ENCODE measurements at regions not wholly inside any gene's neighbourhood (a gene's known extent, or its start where the extent isn't known, plus 50 kb on each side); places are given as distances from the start of the nearest gene placed in this dataset.
A peak's percentile ranks its signal among the peaks of the same experiment; 100 is the strongest.

DNA sequence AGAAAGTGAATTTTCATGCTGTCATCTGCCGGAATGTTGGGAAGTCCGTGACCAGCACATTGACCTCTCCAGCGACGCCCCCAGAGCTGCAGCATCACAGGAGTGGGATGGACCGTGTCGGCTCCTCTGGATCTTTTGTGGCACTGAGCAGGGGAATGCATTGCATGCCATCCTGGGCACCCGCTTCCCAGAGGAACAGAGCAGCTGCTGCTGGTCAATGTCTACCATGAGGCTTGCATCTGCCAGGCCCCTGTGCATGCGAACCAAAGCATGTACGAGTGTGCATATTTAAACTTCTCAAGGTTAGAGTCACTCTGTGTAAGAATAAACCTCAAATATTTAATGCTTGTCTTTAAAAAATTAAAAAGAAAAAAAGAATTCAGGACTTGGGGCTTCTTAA, 414.8 kb downstream of the GADD45G start:
- Mint-ChIP-seq H3K4me3 (no peak overlapping the region), H3K27ac (no peak overlapping the region), H3K4me1 (peaks cover 37% of the 10 kb centered on the region), H3K9me3 (peaks cover 0 to 5% (median 2%) of the 10 kb centered on the region in 7 donors), H3K27me3 (ENCODE audit: low read depth in 3 of 3) (peaks cover 0 to 2% (median 2%) of the 10 kb centered on the region in 3 donors), H3K36me3 (no peaks in the 10 kb centered on the region)
- Histone ChIP-seq H3K27me3 (ENCODE audit: control insufficient read depth in 2 of 2, insufficient read depth in 2 of 2, low read length in 2 of 2) (no peaks in the 10 kb centered on the region), H2AFZ (ENCODE audit: insufficient read depth, low read depth, low read length, poor library complexity, severe bottlenecking) (no peak overlapping the region), H3K27ac (ENCODE audit: low read depth in 1 of 2, low read length in 2 of 2) (no peak overlapping the region), H3K4me1 (ENCODE audit: control insufficient read depth in 1 of 2, insufficient read depth in 2 of 2, low read length in 2 of 2) (peaks cover 27 to 32% of the 10 kb centered on the region in 2 donors), H3K9me3 (replicated peaks in 1 of 2; ENCODE audit: control insufficient read depth in 1 of 2, insufficient read depth in 1 of 2, low read length in 2 of 2) (peaks cover 0 to 4% of the 10 kb centered on the region in 2 donors), H3K79me2 (ENCODE audit: insufficient read depth, low read length) (no peaks in the 10 kb centered on the region), H3K4me3 (replicated peaks in 1 of 3; ENCODE audit: low read depth in 2 of 3, low read length in 3 of 3) (no peak overlapping the region), H3K4me2 (replicated peaks; ENCODE audit: extremely low read depth, low read length, poor library complexity, severe bottlenecking) (no peak overlapping the region), H4K20me1 (ENCODE audit: insufficient read depth, low read length) (no peaks in the 10 kb centered on the region), H3K36me3 (replicated peaks in 1 of 2; ENCODE audit: control insufficient read depth in 1 of 2, insufficient read depth in 2 of 2, low read length in 2 of 2) (no peaks in the 10 kb centered on the region), H3K9ac (ENCODE audit: insufficient read depth, low read length, poor library complexity, severe bottlenecking) (no peak overlapping the region)
- no peak for DNase-seq
- intact Hi-C loops (cut with micrococcal nuclease): loop anchor here in 1 of 2 donors (10.0 kb wide), 1 partner anchor 45 kb away; no protein-coding TSS in a partner anchor
- over 99% methylated on average over 7 of the region's 9 CpGs for WGBS (ENCODE audit: insufficient coverage)
- TF ChIP-seq, protein P1, sequence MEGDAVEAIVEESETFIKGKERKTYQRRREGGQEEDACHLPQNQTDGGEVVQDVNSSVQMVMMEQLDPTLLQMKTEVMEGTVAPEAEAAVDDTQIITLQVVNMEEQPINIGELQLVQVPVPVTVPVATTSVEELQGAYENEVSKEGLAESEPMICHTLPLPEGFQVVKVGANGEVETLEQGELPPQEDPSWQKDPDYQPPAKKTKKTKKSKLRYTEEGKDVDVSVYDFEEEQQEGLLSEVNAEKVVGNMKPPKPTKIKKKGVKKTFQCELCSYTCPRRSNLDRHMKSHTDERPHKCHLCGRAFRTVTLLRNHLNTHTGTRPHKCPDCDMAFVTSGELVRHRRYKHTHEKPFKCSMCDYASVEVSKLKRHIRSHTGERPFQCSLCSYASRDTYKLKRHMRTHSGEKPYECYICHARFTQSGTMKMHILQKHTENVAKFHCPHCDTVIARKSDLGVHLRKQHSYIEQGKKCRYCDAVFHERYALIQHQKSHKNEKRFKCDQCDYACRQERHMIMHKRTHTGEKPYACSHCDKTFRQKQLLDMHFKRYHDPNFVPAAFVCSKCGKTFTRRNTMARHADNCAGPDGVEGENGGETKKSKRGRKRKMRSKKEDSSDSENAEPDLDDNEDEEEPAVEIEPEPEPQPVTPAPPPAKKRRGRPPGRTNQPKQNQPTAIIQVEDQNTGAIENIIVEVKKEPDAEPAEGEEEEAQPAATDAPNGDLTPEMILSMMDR (IDR thresholded peaks at IDR 0.05): no peak

DNA sequence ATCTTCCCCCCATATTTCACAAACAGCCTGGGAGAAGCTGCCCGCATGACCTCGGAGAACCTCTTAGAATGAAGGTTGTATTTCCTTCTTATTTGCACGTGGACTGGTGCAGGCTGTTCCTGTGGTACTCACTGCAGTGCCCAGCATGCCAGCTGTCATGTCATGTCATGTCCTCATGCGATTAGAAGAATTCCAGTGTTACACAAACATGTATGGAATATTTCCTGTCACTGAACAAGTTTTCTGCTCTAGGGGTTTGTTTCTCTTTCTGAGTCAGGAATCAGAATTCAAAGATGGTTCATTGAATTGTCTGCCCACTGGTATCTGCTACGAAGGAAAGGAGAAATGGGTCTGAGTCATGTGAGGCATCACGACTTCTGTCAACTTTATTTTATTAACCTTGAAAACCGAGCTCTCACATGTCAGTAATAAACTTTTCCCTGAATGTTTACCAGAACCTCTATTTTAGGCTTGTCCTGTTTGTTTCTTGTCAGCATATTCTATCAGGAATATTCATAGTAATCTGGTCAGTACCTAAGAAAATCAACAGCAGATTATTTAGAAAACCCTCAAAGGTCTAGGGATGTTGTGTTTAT, 415.6 kb downstream of the GADD45G start:
- H3K9me3 ChIP-seq (replicated peaks in 1 of 2; ENCODE audit: control insufficient read depth in 1 of 2, insufficient read depth in 1 of 2, low read length in 2 of 2): peaks cover 0 to 4% of the 10 kb centered on the region in 2 donors
- peaks cover 0 to 5% (median 2%) of the 10 kb centered on the region in 7 donors for H3K9me3 Mint-ChIP-seq
- H3K27me3 ChIP-seq (ENCODE audit: control insufficient read depth in 2 of 2, insufficient read depth in 2 of 2, low read length in 2 of 2): no peaks in the 10 kb centered on the region
- peak in 1 of 3 donors; percentile 61 for DNase-seq
- H3K4me2 ChIP-seq (replicated peaks; ENCODE audit: extremely low read depth, low read length, poor library complexity, severe bottlenecking): no peak overlapping the region
- H3K36me3 ChIP-seq (replicated peaks in 1 of 2; ENCODE audit: control insufficient read depth in 1 of 2, insufficient read depth in 2 of 2, low read length in 2 of 2): no peaks in the 10 kb centered on the region
- no peak overlapping the region for H3K4me3 ChIP-seq (replicated peaks in 1 of 3; ENCODE audit: low read depth in 2 of 3, low read length in 3 of 3)
- intact Hi-C loops (cut with micrococcal nuclease): no loop called here
- no peak overlapping the region for H2AFZ ChIP-seq (ENCODE audit: insufficient read depth, low read depth, low read length, poor library complexity, severe bottlenecking)
- H3K27ac Mint-ChIP-seq: no peak overlapping the region
- H3K4me1 Mint-ChIP-seq: peaks cover 45% of the 10 kb centered on the region
- no peak overlapping the region for H3K27ac ChIP-seq (ENCODE audit: low read depth in 1 of 2, low read length in 2 of 2)
- peaks cover 35 to 40% of the 10 kb centered on the region in 2 donors for H3K4me1 ChIP-seq (ENCODE audit: control insufficient read depth in 1 of 2, insufficient read depth in 2 of 2, low read length in 2 of 2)
- no peaks in the 10 kb centered on the region for H4K20me1 ChIP-seq (ENCODE audit: insufficient read depth, low read length)
- TF ChIP-seq, protein P1 (IDR thresholded peaks at IDR 0.05): no peak
- 19% methylated on average over 5 of the region's 7 CpGs for WGBS (ENCODE audit: insufficient coverage)
- H3K79me2 ChIP-seq (ENCODE audit: insufficient read depth, low read length): no peaks in the 10 kb centered on the region
- H3K36me3 Mint-ChIP-seq: no peaks in the 10 kb centered on the region
- no peak overlapping the region for H3K9ac ChIP-seq (ENCODE audit: insufficient read depth, low read length, poor library complexity, severe bottlenecking)
- no peak overlapping the region for H3K4me3 Mint-ChIP-seq
- H3K27me3 Mint-ChIP-seq (ENCODE audit: low read depth in 3 of 3): peaks cover 0 to 7% (median 2%) of the 10 kb centered on the region in 3 donors
